Cardiac fibroblast (primary cell): ENCODE measurements at regions not wholly inside any gene's neighbourhood (a gene's known extent, or its start where the extent isn't known, plus 50 kb on each side); places are given as distances from the start of the nearest gene placed in this dataset.

Source experiments
- DNase-seq, 2 donors: peaks; one replicate each; pipeline versions ENCODE4 v3.0.0 to v3.0.0-alpha.2; 2010; ENCODE audit warnings: low read depth in 2 of 2
- H3K4me3 ChIP-seq, 2 donors: replicated peaks in 1 of 2; 1 replicate in 1 of 2; 2 replicates in 1 of 2; pipeline ENCODE4 v1.5.1; 2011; ENCODE audit warnings: low read depth in 2 of 2, low read length in 2 of 2, mild to moderate bottlenecking in 2 of 2, moderate library complexity in 1 of 2
- CTCF ChIP-seq: IDR thresholded peaks from one replicate; pipeline ENCODE4 v1.5.1; 2011; ENCODE audit warnings: low read depth, mild to moderate bottlenecking, low read length, inconsistent platforms

- no peak overlapping the region for H3K4me3 ChIP-seq
- no peak for TF ChIP-seq CTCF
- no peak for DNase-seq
Measured at GRCh38 chr15:36507458-36507857, 72.0 kb upstream of the CDIN1 start.

GRCh38 chr15:36511594-36511993 is 67.8 kb upstream of the CDIN1 start:
- no peak for DNase-seq
- H3K4me3 ChIP-seq = no peak overlapping the region
- TF ChIP-seq CTCF = no peak

- no peak overlapping the region for H3K4me3 ChIP-seq
- TF ChIP-seq CTCF = no peak
- no peak for DNase-seq
Measured at GRCh38 chr15:36517758-36518157, 61.7 kb upstream of the CDIN1 start.

GRCh38 chr15:36519067-36519466 is 60.4 kb upstream of the CDIN1 start:
- no peak overlapping the region for H3K4me3 ChIP-seq
- no peak for DNase-seq
- no peak for TF ChIP-seq CTCF

- no peak for TF ChIP-seq CTCF
- no peak for DNase-seq
- no peak overlapping the region for H3K4me3 ChIP-seq
Measured at GRCh38 chr15:36525430-36525829, 54.0 kb upstream of the CDIN1 start.

- TF ChIP-seq CTCF = no peak
- no peak overlapping the region for H3K4me3 ChIP-seq
- no peak for DNase-seq
Measured at GRCh38 chr15:36527235-36528162, 51.9 kb upstream of the CDIN1 start.
